Colonic mucosa (tissue), 4 donors: ENCODE measurements at regions not wholly inside any gene's neighbourhood (a gene's known extent, or its start where the extent isn't known, plus 50 kb on each side); places are given as distances from the start of the nearest gene placed in this dataset.

ENCODE experiments used
- DNase-seq: peaks from one replicate; pipeline ENCODE4 v3.0.0-alpha.2; 2020
- H3K27ac ChIP-seq: fragments of 200-600 bp; one replicate; pipeline ENCODE4 v1.8.0; 2021
- H3K27me3 ChIP-seq: fragments of 200-600 bp; one replicate; pipeline ENCODE4 v1.8.0; 2021
- H3K36me3 ChIP-seq: fragments of 200-600 bp; one replicate; pipeline ENCODE4 v1.8.0; 2021
- H3K4me1 ChIP-seq: fragments of 200-600 bp; one replicate; pipeline ENCODE4 v1.8.0; 2021; ENCODE audit warnings: mild to moderate bottlenecking
- H3K4me3 ChIP-seq: fragments of 200-600 bp; one replicate; pipeline ENCODE4 v1.8.0; 2021
- H3K9ac ChIP-seq, 2 donors: one replicate each; pipeline ENCODE4 v1.7.0; 2013; ENCODE audit warnings: control low read depth in 2 of 2, low read depth in 2 of 2, low read length in 2 of 2
- H3K9me3 ChIP-seq: fragments of 200-600 bp; one replicate; pipeline ENCODE4 v1.8.0; 2021
- CTCF ChIP-seq: fragments of 200-600 bp; IDR thresholded peaks from one replicate; pipeline ENCODE4 v1.8.0; 2022; ENCODE audit warnings: antibody characterized with exemption, mild to moderate bottlenecking
- intact Hi-C: fragments of 100-400 bp; cut with DNase I; formaldehyde crosslinking; loops from one replicate; pipeline ENCODE4 v1.14.1; 2022
- donor health status: healthy.
- donor health status: DM: no; HTN: no; CAD: no.
- donor health status: DM: no; HTN: no; CAD: no.

- no peak for DNase-seq
- Histone ChIP-seq H3K36me3 (no peaks in the 10 kb centered on the region), H3K4me1 (no peaks in the 10 kb centered on the region), H3K9ac (no peak overlapping the region), H3K27ac (no peak overlapping the region), H3K4me3 (no peak overlapping the region), H3K9me3 (no peaks in the 10 kb centered on the region), H3K27me3 (no peaks in the 10 kb centered on the region)
- TF ChIP-seq CTCF = no peak
- intact Hi-C loops = no loop called here
Observed at GRCh38 chr6:1230689-1231605, 81.0 kb upstream of the FOXQ1 start.

DNA sequence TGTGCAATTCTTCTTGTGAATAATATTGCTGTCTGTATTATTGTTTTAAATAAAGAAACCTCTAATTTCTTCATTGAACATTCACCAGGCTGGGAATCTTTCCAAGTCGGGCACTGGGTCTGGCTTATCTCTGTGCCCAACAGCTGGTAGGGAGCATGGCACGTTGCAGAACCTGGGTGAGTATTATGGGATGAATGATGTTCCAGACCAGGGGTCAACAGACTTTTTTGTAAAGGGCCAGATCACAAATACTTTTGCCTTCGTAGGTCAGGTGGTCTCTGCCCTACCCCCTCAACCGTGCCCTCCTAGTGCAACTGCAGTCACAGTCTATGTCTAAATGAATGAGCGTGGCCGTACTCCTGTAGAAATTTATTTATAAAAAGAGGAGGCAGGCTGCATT is 81.6 kb upstream of the FOXQ1 start:
- Histone ChIP-seq H3K27ac (no peak overlapping the region), H3K4me3 (no peak overlapping the region), H3K9me3 (no peaks in the 10 kb centered on the region), H3K36me3 (no peaks in the 10 kb centered on the region), H3K9ac (no peak overlapping the region), H3K27me3 (no peaks in the 10 kb centered on the region), H3K4me1 (no peaks in the 10 kb centered on the region)
- DNase-seq = no peak
- TF ChIP-seq CTCF = no peak
- intact Hi-C loops = no loop called here

GRCh38 chr6:1229808-1230207 is 82.1 kb upstream of the FOXQ1 start:
- intact Hi-C loops = no loop called here
- Histone ChIP-seq H3K4me3 (no peak overlapping the region), H3K27ac (no peak overlapping the region), H3K9me3 (no peaks in the 10 kb centered on the region), H3K27me3 (no peaks in the 10 kb centered on the region), H3K9ac (no peak overlapping the region), H3K4me1 (no peaks in the 10 kb centered on the region), H3K36me3 (no peaks in the 10 kb centered on the region)
- no peak for TF ChIP-seq CTCF
- DNase-seq = no peak

GRCh38 chr6:1229301-1229700 is 82.6 kb upstream of the FOXQ1 start:
- intact Hi-C loops = no loop called here
- no peak for TF ChIP-seq CTCF

GRCh38 chr6:1228754-1229191 is 83.1 kb upstream of the FOXQ1 start:
- DNase-seq = no peak
- H3K27me3 ChIP-seq = no peaks in the 10 kb centered on the region
- no peak for TF ChIP-seq CTCF
- no peaks in the 10 kb centered on the region for H3K9me3 ChIP-seq
- no peak overlapping the region for H3K9ac ChIP-seq
- H3K4me3 ChIP-seq = no peak overlapping the region
- intact Hi-C loops = no loop called here
- no peaks in the 10 kb centered on the region for H3K36me3 ChIP-seq
- H3K4me1 ChIP-seq = no peaks in the 10 kb centered on the region
- H3K27ac ChIP-seq = no peak overlapping the region

More at GRCh38 chr6:1229301-1229700, 82.6 kb upstream of the FOXQ1 start:
- Histone ChIP-seq H3K36me3 (no peaks in the 10 kb centered on the region), H3K27ac (no peak overlapping the region), H3K4me1 (no peaks in the 10 kb centered on the region), H3K4me3 (no peak overlapping the region), H3K27me3 (no peaks in the 10 kb centered on the region), H3K9me3 (no peaks in the 10 kb centered on the region), H3K9ac (no peak overlapping the region)
- DNase-seq = no peak
